ENCODE measurements at regions not wholly inside any gene's neighbourhood (a gene's known extent, or its start where the extent isn't known, plus 50 kb on each side); places are given as distances from the start of the nearest gene placed in this dataset.

- intact Hi-C loops (cut with DNase I) = no loop called here
- H3K4me1 ChIP-seq = no peaks in the 10 kb centered on the region
- no peaks in the 10 kb centered on the region for H3K9me3 ChIP-seq
- no peaks in the 10 kb centered on the region for H3K36me3 ChIP-seq
- no peak overlapping the region for H3K4me3 ChIP-seq (replicated peaks in 1 of 3)
- 80 to 91% methylated on average over 1 of the region's 1 CpG for WGBS, 2 donors
- H3K27ac ChIP-seq = no peak overlapping the region
- no peak for DNase-seq
- no peaks in the 10 kb centered on the region for H3K27me3 ChIP-seq
- no peak for TF ChIP-seq POLR2A (IDR thresholded peaks at IDR 0.05)
- TF ChIP-seq CTCF (IDR thresholded peaks at IDR 0.05) = no peak
These were observed 525.5 kb upstream of the AMELY start for GRCh38 chrY:7437086-7437485.

GRCh38 chrY:7433817-7434809 is 522.6 kb upstream of the AMELY start:
- TF ChIP-seq CTCF (IDR thresholded peaks at IDR 0.05) (no peak), POLR2A (IDR thresholded peaks at IDR 0.05) (no peak)
- H3K36me3 ChIP-seq = no peaks in the 10 kb centered on the region
- no peak overlapping the region for H3K27ac ChIP-seq
- no peaks in the 10 kb centered on the region for H3K9me3 ChIP-seq
- intact Hi-C loops (cut with DNase I) = no loop called here
- 88 to 89% methylated on average over 10 of the region's 10 CpGs for WGBS, 2 donors
- no peak overlapping the region for H3K4me3 ChIP-seq (replicated peaks in 1 of 3)
- DNase-seq = no peak
- H3K27me3 ChIP-seq = no peaks in the 10 kb centered on the region
- no peaks in the 10 kb centered on the region for H3K4me1 ChIP-seq

- H3K4me3 ChIP-seq (replicated peaks in 1 of 3) = no peak overlapping the region
- H3K4me1 ChIP-seq = no peaks in the 10 kb centered on the region
- no peaks in the 10 kb centered on the region for H3K9me3 ChIP-seq
- no peak for DNase-seq
- TF ChIP-seq POLR2A (IDR thresholded peaks at IDR 0.05) (no peak), CTCF (IDR thresholded peaks at IDR 0.05) (no peak)
- no peak overlapping the region for H3K27ac ChIP-seq
- intact Hi-C loops (cut with DNase I) = no loop called here
- 74 to 85% methylated on average over 3 of the region's 3 CpGs for WGBS, 2 donors
- no peaks in the 10 kb centered on the region for H3K36me3 ChIP-seq
- H3K27me3 ChIP-seq = no peaks in the 10 kb centered on the region
These were observed 507.6 kb upstream of the AMELY start for GRCh38 chrY:7419165-7419564.

- H3K4me3 ChIP-seq (replicated peaks in 1 of 3) = no peak overlapping the region
- no peak overlapping the region for H3K27ac ChIP-seq
- WGBS, 2 donors = 93 to 95% methylated on average over 16 of the region's 16 CpGs
- TF ChIP-seq POLR2A (IDR thresholded peaks at IDR 0.05) = no peak
- TF ChIP-seq CTCF (IDR thresholded peaks at IDR 0.05) = no peak
- H3K36me3 ChIP-seq = no peaks in the 10 kb centered on the region
- H3K4me1 ChIP-seq = no peaks in the 10 kb centered on the region
- no peaks in the 10 kb centered on the region for H3K27me3 ChIP-seq
- intact Hi-C loops (cut with DNase I) = no loop called here
- DNase-seq = no peak
- no peaks in the 10 kb centered on the region for H3K9me3 ChIP-seq
These were observed 506.4 kb upstream of the AMELY start for GRCh38 chrY:7417946-7418345.

GRCh38 chrY:7416406-7416805 is 504.9 kb upstream of the AMELY start:
- Histone ChIP-seq H3K4me3 (replicated peaks in 1 of 3) (no peak overlapping the region), H3K4me1 (no peaks in the 10 kb centered on the region), H3K9me3 (no peaks in the 10 kb centered on the region), H3K36me3 (no peaks in the 10 kb centered on the region), H3K27me3 (no peaks in the 10 kb centered on the region), H3K27ac (no peak overlapping the region)
- no peak for DNase-seq
- no peak for TF ChIP-seq CTCF (IDR thresholded peaks at IDR 0.05)
- no peak for TF ChIP-seq POLR2A (IDR thresholded peaks at IDR 0.05)
- intact Hi-C loops (cut with DNase I) = no loop called here
- WGBS, 2 donors = 91 to 95% methylated on average over 3 of the region's 3 CpGs
